ENCODE measurements at regions not wholly inside any gene's neighbourhood (a gene's known extent, or its start where the extent isn't known, plus 50 kb on each side); places are given as distances from the start of the nearest gene placed in this dataset.

- no peak for TF ChIP-seq CTCF (IDR thresholded peaks at IDR 0.05)
- no peak for TF ChIP-seq POLR2A (IDR thresholded peaks at IDR 0.05)
These were observed 232.4 kb upstream of the SFSWAP start for GRCh38 chr12:131478468-131478867.

All from adrenal gland (tissue), 5 donors.